ENCODE measurements at regions not wholly inside any gene's neighbourhood (a gene's known extent, or its start where the extent isn't known, plus 50 kb on each side); places are given as distances from the start of the nearest gene placed in this dataset. TPM values are rescaled to one million over a fixed set of nuclear protein-coding genes. Genes with fewer than 3 reads are reported as not detected.
A peak's percentile ranks its signal among the peaks of the same experiment; 100 is the strongest.

- Histone ChIP-seq H3K36me3 (replicated peaks; ENCODE audit: insufficient read depth, low read depth) (no peaks in the 10 kb centered on the region), H3K79me2 (no peaks in the 10 kb centered on the region)
These were observed 1078.2 kb upstream of the LRRTM3 start for GRCh38 chr10:65847436-65848230.

GRCh38 chr10:65858841-65859240, 1067.0 kb upstream of the LRRTM3 start:
- H3K4me3 ChIP-seq: no peak overlapping the region
- no peaks in the 10 kb centered on the region for H3K79me2 ChIP-seq
- H3K9me2 ChIP-seq (replicated peaks; ENCODE audit: insufficient read depth): no peaks in the 10 kb centered on the region
- H3K4me2 ChIP-seq: no peak overlapping the region
- no peak overlapping the region for H2AFZ ChIP-seq
- H3K27ac ChIP-seq: no peak overlapping the region
- H3K9me3 ChIP-seq (ENCODE audit: low read depth): no peaks in the 10 kb centered on the region
- TF ChIP-seq EZH2phosphoT487 (IDR thresholded peaks at IDR 0.05; ENCODE audit: low read depth, severe bottlenecking, unreplicated experiment) (no peak), EZH2 (IDR thresholded peaks at IDR 0.05; ENCODE audit: borderline replicate concordance) (no peak)
- TF ChIP-seq, protein P1, sequence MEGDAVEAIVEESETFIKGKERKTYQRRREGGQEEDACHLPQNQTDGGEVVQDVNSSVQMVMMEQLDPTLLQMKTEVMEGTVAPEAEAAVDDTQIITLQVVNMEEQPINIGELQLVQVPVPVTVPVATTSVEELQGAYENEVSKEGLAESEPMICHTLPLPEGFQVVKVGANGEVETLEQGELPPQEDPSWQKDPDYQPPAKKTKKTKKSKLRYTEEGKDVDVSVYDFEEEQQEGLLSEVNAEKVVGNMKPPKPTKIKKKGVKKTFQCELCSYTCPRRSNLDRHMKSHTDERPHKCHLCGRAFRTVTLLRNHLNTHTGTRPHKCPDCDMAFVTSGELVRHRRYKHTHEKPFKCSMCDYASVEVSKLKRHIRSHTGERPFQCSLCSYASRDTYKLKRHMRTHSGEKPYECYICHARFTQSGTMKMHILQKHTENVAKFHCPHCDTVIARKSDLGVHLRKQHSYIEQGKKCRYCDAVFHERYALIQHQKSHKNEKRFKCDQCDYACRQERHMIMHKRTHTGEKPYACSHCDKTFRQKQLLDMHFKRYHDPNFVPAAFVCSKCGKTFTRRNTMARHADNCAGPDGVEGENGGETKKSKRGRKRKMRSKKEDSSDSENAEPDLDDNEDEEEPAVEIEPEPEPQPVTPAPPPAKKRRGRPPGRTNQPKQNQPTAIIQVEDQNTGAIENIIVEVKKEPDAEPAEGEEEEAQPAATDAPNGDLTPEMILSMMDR (IDR thresholded peaks at IDR 0.05; ENCODE audit: poor library complexity): no peak
- DNase-seq (ENCODE audit: low spot score): no peak
- 100% methylated on average over 2 of the region's 2 CpGs for WGBS (ENCODE audit: low lambda C conversion rate, missing lambda C conversion rate)
- no peaks in the 10 kb centered on the region for H4K20me1 ChIP-seq (ENCODE audit: insufficient read depth, poor library complexity, severe bottlenecking)
- no peaks in the 10 kb centered on the region for H3K27me3 ChIP-seq
- H3K4me1 ChIP-seq (ENCODE audit: insufficient read depth): no peaks in the 10 kb centered on the region
- no peaks in the 10 kb centered on the region for H3K36me3 ChIP-seq (replicated peaks; ENCODE audit: insufficient read depth, low read depth)

More at GRCh38 chr10:65847436-65848230, 1078.2 kb upstream of the LRRTM3 start:
- Histone ChIP-seq H3K27me3 (no peaks in the 10 kb centered on the region), H3K9me2 (replicated peaks; ENCODE audit: insufficient read depth) (no peaks in the 10 kb centered on the region), H3K4me2 (no peak overlapping the region), H2AFZ (no peak overlapping the region), H3K27ac (no peak overlapping the region), H3K4me1 (ENCODE audit: insufficient read depth) (no peaks in the 10 kb centered on the region), H4K20me1 (ENCODE audit: insufficient read depth, poor library complexity, severe bottlenecking) (no peaks in the 10 kb centered on the region), H3K9me3 (ENCODE audit: low read depth) (no peaks in the 10 kb centered on the region), H3K4me3 (no peak overlapping the region)
- 56% methylated on average over 3 of the region's 3 CpGs for WGBS (ENCODE audit: low lambda C conversion rate, missing lambda C conversion rate)
- no peak for DNase-seq (ENCODE audit: low spot score)
- TF ChIP-seq, protein P1 (IDR thresholded peaks at IDR 0.05; ENCODE audit: poor library complexity): no peak
- TF ChIP-seq EZH2 (IDR thresholded peaks at IDR 0.05; ENCODE audit: borderline replicate concordance): no peak

- no peak overlapping the region for H3K4me2 ChIP-seq
- no peaks in the 10 kb centered on the region for H3K4me1 ChIP-seq (ENCODE audit: insufficient read depth)
- no peaks in the 10 kb centered on the region for H3K27me3 ChIP-seq
- TF ChIP-seq EZH2phosphoT487 (IDR thresholded peaks at IDR 0.05; ENCODE audit: low read depth, severe bottlenecking, unreplicated experiment): no peak
- H3K4me3 ChIP-seq: no peak overlapping the region
- H3K9me2 ChIP-seq (replicated peaks; ENCODE audit: insufficient read depth): no peaks in the 10 kb centered on the region
- no peak overlapping the region for H2AFZ ChIP-seq
- peak; percentile 9 for DNase-seq (ENCODE audit: low spot score)
- H3K79me2 ChIP-seq: no peaks in the 10 kb centered on the region
- no peak overlapping the region for H3K27ac ChIP-seq
- no peaks in the 10 kb centered on the region for H3K9me3 ChIP-seq (ENCODE audit: low read depth)
- no peaks in the 10 kb centered on the region for H4K20me1 ChIP-seq (ENCODE audit: insufficient read depth, poor library complexity, severe bottlenecking)
- no peaks in the 10 kb centered on the region for H3K36me3 ChIP-seq (replicated peaks; ENCODE audit: insufficient read depth, low read depth)
These were observed 1064.6 kb upstream of the LRRTM3 start for GRCh38 chr10:65861249-65861648.

Small RNA genes in the stretch of these regions (small RNA-seq; reads per million reads assigned to genes)
- not detected for gene CYP2C61P

Data from hepatocyte (in vitro differentiated cells).